GM18520 (cell line): ENCODE measurements at regions not wholly inside any gene's neighbourhood (a gene's known extent, or its start where the extent isn't known, plus 50 kb on each side); places are given as distances from the start of the nearest gene placed in this dataset.

Source experiments
- ATAC-seq: cut with Tn5 transposase; IDR thresholded peaks from one replicate; pipeline ENCODE4 v1.9.1; 2021; ENCODE audit not compliant: unreplicated experiment

GRCh38 chr5:68379275-68380036 is 163.9 kb downstream of the PIK3R1 start:
- no peak for ATAC-seq

GRCh38 chr5:68380078-68380477 is 164.5 kb downstream of the PIK3R1 start:
- ATAC-seq, result no peak

- ATAC-seq, result no peak
Measured at GRCh38 chr5:68381060-68381459, 165.5 kb downstream of the PIK3R1 start.

GRCh38 chr5:68381909-68382308 is 166.4 kb downstream of the PIK3R1 start:
- no peak for ATAC-seq

GRCh38 chr5:68382640-68383039 is 167.1 kb downstream of the PIK3R1 start:
- ATAC-seq, result no peak

GRCh38 chr5:68383888-68384310 is 168.3 kb downstream of the PIK3R1 start:
- no peak for ATAC-seq

GRCh38 chr5:68384936-68385594 is 169.5 kb downstream of the PIK3R1 start:
- ATAC-seq, result no peak

- ATAC-seq, result no peak
Measured at GRCh38 chr5:68385936-68386335, 170.4 kb downstream of the PIK3R1 start.

- no peak for ATAC-seq
Measured at GRCh38 chr5:68387074-68387796, 171.7 kb downstream of the PIK3R1 start.

- no peak for ATAC-seq
Measured at GRCh38 chr5:68389618-68390017, 174.1 kb downstream of the PIK3R1 start.

- no peak for ATAC-seq
Measured at GRCh38 chr5:68392617-68393016, 177.1 kb downstream of the PIK3R1 start.

GRCh38 chr5:68395302-68395701 is 179.7 kb downstream of the PIK3R1 start:
- no peak for ATAC-seq

GRCh38 chr5:68395926-68396511 is 180.5 kb downstream of the PIK3R1 start:
- ATAC-seq, result no peak

- no peak for ATAC-seq
Measured at GRCh38 chr5:68396722-68397121, 181.2 kb downstream of the PIK3R1 start.

GRCh38 chr5:68398146-68398812 is 182.7 kb downstream of the PIK3R1 start:
- ATAC-seq, result no peak

GRCh38 chr5:68403301-68403700 is 187.7 kb downstream of the PIK3R1 start:
- ATAC-seq, result no peak

GRCh38 chr5:68404246-68404645 is 188.7 kb downstream of the PIK3R1 start:
- no peak for ATAC-seq

- ATAC-seq, result no peak
Measured at GRCh38 chr5:68405026-68405684, 189.6 kb downstream of the PIK3R1 start.

- no peak for ATAC-seq
Measured at GRCh38 chr5:68405784-68406743, 190.5 kb downstream of the PIK3R1 start.
